ENCODE measurements at regions not wholly inside any gene's neighbourhood (a gene's known extent, or its start where the extent isn't known, plus 50 kb on each side); places are given as distances from the start of the nearest gene placed in this dataset.

DNA sequence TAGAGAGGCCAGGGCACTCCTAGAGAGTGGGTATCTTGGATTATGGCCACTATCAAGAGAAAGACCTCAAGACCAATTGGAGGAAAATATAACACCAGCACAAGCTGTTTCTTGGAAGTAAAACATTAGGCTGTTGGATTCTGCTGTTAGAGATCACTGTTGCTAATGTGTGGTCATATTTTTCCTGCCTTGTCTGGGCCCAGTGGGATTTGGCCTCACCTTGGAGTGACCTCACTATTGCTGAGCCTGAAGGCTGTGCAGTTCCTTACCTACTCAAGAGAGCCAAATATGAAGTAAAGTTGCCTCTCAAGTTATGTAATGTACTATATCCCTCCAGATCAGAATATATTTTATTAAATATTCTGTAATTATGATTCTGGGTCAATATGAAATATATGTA lies 355.4 kb upstream of the CTSO start:
- H3K27me3 ChIP-seq = no peaks in the 10 kb centered on the region
- intact Hi-C loops (cut with DNase I) = no loop called here
- TF ChIP-seq POLR2AphosphoS5 (IDR thresholded peaks at IDR 0.05; ENCODE audit: insufficient read depth in 1 of 2, low read depth in 1 of 2) (no peak), CTCF (IDR thresholded peaks at IDR 0.05) (no peak), POLR2A (IDR thresholded peaks at IDR 0.05) (no peak)
- H3K4me1 ChIP-seq = peaks cover 7% of the 10 kb centered on the region
- no peak overlapping the region for H3K4me3 ChIP-seq
- no peak overlapping the region for H3K27ac ChIP-seq
- DNase-seq (ENCODE audit: extremely low spot score in 2 of 2) = no peak
- H3K36me3 ChIP-seq = no peaks in the 10 kb centered on the region
- no peaks in the 10 kb centered on the region for H3K9me3 ChIP-seq

DNA sequence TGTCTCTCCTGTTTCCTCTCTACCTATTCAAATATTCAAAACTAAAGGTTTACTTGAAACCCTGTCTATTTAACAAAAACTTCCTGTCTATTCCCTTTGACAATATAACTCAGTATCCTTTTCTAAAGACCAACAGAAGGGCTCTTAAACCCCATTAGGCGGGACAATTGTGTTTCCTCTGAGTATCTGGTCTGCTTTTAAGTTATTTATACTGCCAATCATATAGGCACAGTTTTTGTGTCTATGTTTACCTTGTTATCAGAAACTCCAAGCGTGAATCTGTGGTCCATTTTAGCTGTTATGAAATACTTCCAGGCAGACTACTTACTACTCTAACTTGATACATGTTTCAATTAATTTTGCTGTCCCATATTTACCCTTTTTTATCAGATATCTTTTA lies 350.0 kb upstream of the CTSO start:
- no peaks in the 10 kb centered on the region for H3K9me3 ChIP-seq
- no peaks in the 10 kb centered on the region for H3K27me3 ChIP-seq
- TF ChIP-seq CTCF (IDR thresholded peaks at IDR 0.05) (no peak), POLR2AphosphoS5 (IDR thresholded peaks at IDR 0.05; ENCODE audit: insufficient read depth in 1 of 2, low read depth in 1 of 2) (no peak), POLR2A (IDR thresholded peaks at IDR 0.05) (no peak)
- DNase-seq (ENCODE audit: extremely low spot score in 2 of 2) = no peak
- H3K4me3 ChIP-seq = no peak overlapping the region
- H3K4me1 ChIP-seq = no peaks in the 10 kb centered on the region
- intact Hi-C loops (cut with DNase I) = no loop called here
- H3K36me3 ChIP-seq = no peaks in the 10 kb centered on the region
- no peak overlapping the region for H3K27ac ChIP-seq

- intact Hi-C loops (cut with DNase I) = no loop called here
- no peak for DNase-seq (ENCODE audit: extremely low spot score in 2 of 2)
- H3K27ac ChIP-seq = no peak overlapping the region
- no peaks in the 10 kb centered on the region for H3K4me1 ChIP-seq
- H3K9me3 ChIP-seq = no peaks in the 10 kb centered on the region
- H3K36me3 ChIP-seq = no peaks in the 10 kb centered on the region
- H3K4me3 ChIP-seq = no peak overlapping the region
- H3K27me3 ChIP-seq = no peaks in the 10 kb centered on the region
- no peak for TF ChIP-seq POLR2AphosphoS5 (IDR thresholded peaks at IDR 0.05; ENCODE audit: insufficient read depth in 1 of 2, low read depth in 1 of 2)
- TF ChIP-seq CTCF (IDR thresholded peaks at IDR 0.05) = no peak
- no peak for TF ChIP-seq POLR2A (IDR thresholded peaks at IDR 0.05)
These were observed 344.6 kb upstream of the CTSO start for GRCh38 chr4:156298230-156298629.

- no peak overlapping the region for H3K4me3 ChIP-seq
- H3K9me3 ChIP-seq = no peaks in the 10 kb centered on the region
- TF ChIP-seq CTCF (IDR thresholded peaks at IDR 0.05) (no peak), POLR2A (IDR thresholded peaks at IDR 0.05) (no peak), POLR2AphosphoS5 (IDR thresholded peaks at IDR 0.05; ENCODE audit: insufficient read depth in 1 of 2, low read depth in 1 of 2) (no peak)
- intact Hi-C loops (cut with DNase I) = no loop called here
- no peaks in the 10 kb centered on the region for H3K36me3 ChIP-seq
- no peaks in the 10 kb centered on the region for H3K4me1 ChIP-seq
- H3K27ac ChIP-seq = no peak overlapping the region
- no peaks in the 10 kb centered on the region for H3K27me3 ChIP-seq
- DNase-seq (ENCODE audit: extremely low spot score in 2 of 2) = no peak
These were observed 342.1 kb upstream of the CTSO start for GRCh38 chr4:156295676-156296195.

DNA sequence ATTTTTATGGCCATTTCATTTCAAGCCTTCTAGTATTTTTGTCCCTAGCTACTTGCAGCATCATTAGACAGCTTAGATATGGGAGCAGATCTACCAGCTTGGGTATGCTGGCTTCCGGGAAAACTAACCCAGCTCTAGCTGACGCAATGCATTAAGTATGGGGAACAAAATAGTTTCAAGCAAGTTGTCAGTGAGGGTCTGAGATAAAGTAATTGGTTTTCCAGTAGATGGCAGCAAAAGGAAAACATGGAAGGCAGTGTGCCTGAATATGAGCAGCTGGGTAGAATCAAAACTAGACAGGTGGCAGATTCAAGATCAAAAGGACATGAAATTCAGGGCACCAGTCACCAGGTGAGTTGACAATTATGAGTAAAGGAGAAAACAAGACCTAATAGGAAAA lies 340.9 kb upstream of the CTSO start:
- TF ChIP-seq POLR2AphosphoS5 (IDR thresholded peaks at IDR 0.05; ENCODE audit: insufficient read depth in 1 of 2, low read depth in 1 of 2) = no peak
- no peak for TF ChIP-seq CTCF (IDR thresholded peaks at IDR 0.05)
- no peak for TF ChIP-seq POLR2A (IDR thresholded peaks at IDR 0.05)
- Histone ChIP-seq H3K36me3 (no peaks in the 10 kb centered on the region), H3K27ac (no peak overlapping the region), H3K4me1 (no peaks in the 10 kb centered on the region), H3K9me3 (no peaks in the 10 kb centered on the region), H3K4me3 (no peak overlapping the region), H3K27me3 (no peaks in the 10 kb centered on the region)
- intact Hi-C loops (cut with DNase I) = no loop called here
- DNase-seq (ENCODE audit: extremely low spot score in 2 of 2) = no peak
